Muscle of leg (tissue), 3 donors: ENCODE measurements at regions not wholly inside any gene's neighbourhood (a gene's known extent, or its start where the extent isn't known, plus 50 kb on each side); places are given as distances from the start of the nearest gene placed in this dataset.

Experiments used
- DNase-seq: peaks from one replicate; pipeline ENCODE4 v3.0.0; 2013
- H3K27ac ChIP-seq: one replicate; pipeline ENCODE4 v1.5.1; 2013; ENCODE audit warnings: mild to moderate bottlenecking, low read length, control low read depth
- H3K27me3 ChIP-seq: one replicate; pipeline ENCODE4 v1.6.1; 2013; ENCODE audit warnings: low read length; ENCODE audit not compliant: control insufficient read depth, insufficient read depth
- H3K36me3 ChIP-seq: one replicate; pipeline ENCODE4 v1.6.1; 2013; ENCODE audit warnings: low read length; ENCODE audit not compliant: control insufficient read depth, insufficient read depth
- H3K4me1 ChIP-seq: one replicate; pipeline ENCODE4 v1.6.1; 2013; ENCODE audit warnings: low read length; ENCODE audit not compliant: control insufficient read depth, insufficient read depth
- H3K4me3 ChIP-seq: one replicate; pipeline ENCODE4 v1.5.1; 2013; ENCODE audit warnings: low read length, control low read depth
- H3K9me3 ChIP-seq: replicated peaks from 2 replicates; pipeline ENCODE4 v1.6.1; 2013; ENCODE audit warnings: low read depth, low read length; ENCODE audit not compliant: control insufficient read depth
- WGBS: methylation state at CpG from one replicate; pipeline ENCODE4 v1.1.5; 2013; ENCODE audit warnings: missing lambda C conversion rate; ENCODE audit not compliant: insufficient coverage; 5-methylcytosine and 5-hydroxymethylcytosine counted together

DNA sequence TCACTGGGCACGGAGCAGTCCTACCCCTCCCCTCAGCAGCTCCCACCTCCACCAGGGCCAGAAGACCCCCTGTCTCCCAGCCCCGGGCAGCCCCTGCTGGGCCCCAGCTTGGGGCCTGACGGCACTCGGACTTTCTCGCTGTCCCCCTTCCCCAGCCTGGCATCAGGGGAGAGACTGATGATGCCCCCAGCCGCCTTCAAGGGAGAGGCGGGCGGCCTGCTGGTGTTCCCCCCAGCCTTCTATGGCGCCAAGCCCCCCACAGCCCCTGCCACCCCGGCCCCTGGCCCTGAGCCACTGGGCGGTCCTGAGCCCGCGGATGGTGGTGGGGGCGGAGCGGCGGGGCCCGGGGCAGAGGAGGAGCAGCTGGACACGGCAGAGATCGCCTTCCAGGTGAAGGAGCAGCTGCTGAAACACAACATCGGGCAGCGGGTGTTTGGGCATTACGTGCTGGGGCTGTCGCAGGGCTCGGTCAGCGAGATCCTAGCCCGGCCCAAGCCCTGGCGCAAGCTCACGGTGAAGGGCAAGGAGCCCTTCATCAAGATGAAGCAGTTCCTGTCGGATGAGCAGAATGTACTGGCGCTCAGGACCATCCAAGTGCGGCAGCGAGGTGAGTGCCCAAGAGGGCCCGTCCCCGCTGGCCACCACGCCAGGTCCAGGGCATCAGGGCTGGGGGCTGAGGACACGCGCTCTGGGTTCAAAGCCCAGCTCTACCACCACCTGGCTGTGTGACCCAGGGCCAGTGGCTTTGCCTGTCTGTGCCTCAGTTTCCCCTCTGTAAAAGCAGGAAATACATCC lies 58.6 kb downstream of the PHETA1 start:
- Histone ChIP-seq H3K9me3 (peaks cover 12% of the 10 kb centered on the region), H3K36me3 (no peaks in the 10 kb centered on the region), H3K27ac (no peak overlapping the region), H3K4me1 (no peaks in the 10 kb centered on the region), H3K4me3 (no peak overlapping the region), H3K27me3 (peaks cover 3% of the 10 kb centered on the region)
- no peak for DNase-seq
- WGBS: 69% methylated on average over 32 of the region's 37 CpGs

DNA sequence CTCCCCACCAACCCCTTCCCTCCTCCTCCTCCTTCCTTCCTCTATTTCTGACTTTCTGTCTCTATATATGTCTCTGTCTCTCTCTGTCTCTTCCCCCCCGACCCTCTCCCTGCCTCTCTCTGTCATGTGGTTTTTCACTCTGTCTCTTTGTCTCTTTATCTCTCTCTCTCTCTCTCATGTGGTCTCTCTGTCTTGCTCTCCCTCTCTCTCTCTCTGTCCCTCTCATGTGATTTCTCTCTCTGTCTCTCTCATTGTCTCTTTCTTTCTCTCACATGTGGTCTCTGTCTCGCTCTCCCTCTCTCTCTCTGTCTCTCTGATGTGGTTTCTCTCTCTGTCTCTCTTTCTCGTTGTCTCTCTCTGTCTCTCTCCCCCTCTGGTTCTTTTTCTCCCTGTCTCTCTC lies 59.3 kb downstream of the PHETA1 start:
- Histone ChIP-seq H3K4me3 (no peak overlapping the region), H3K4me1 (no peaks in the 10 kb centered on the region), H3K36me3 (no peaks in the 10 kb centered on the region), H3K9me3 (peaks cover 19% of the 10 kb centered on the region), H3K27me3 (peaks cover 3% of the 10 kb centered on the region), H3K27ac (no peak overlapping the region)
- WGBS: 58% methylated on average over 2 of the region's 3 CpGs
- DNase-seq: no peak

DNA sequence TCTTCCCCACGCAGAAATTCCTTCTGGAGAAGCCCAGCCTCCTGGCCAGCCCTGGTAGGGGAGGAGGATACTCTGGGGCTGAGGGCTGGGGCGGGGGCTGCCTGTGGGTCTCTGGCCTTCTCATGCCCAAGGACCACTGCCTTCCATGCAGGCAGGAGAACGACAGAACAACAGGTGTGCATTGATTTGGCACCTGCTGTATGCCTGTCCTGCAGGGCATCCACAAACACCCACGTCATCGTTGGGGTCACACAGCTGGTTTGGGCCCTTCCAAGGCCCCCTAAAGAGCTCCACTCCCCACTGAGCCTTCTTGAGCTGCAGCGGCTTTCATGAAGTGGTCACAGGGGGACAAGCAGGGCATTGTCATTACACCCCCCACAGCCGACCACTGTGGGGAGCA lies 60.4 kb downstream of the PHETA1 start:
- Histone ChIP-seq H3K4me3 (no peak overlapping the region), H3K9me3 (peaks cover 27% of the 10 kb centered on the region), H3K4me1 (no peaks in the 10 kb centered on the region), H3K27me3 (peaks cover 3% of the 10 kb centered on the region), H3K36me3 (no peaks in the 10 kb centered on the region), H3K27ac (no peak overlapping the region)
- WGBS: 75% methylated on average over 4 of the region's 7 CpGs
- no peak for DNase-seq

DNA sequence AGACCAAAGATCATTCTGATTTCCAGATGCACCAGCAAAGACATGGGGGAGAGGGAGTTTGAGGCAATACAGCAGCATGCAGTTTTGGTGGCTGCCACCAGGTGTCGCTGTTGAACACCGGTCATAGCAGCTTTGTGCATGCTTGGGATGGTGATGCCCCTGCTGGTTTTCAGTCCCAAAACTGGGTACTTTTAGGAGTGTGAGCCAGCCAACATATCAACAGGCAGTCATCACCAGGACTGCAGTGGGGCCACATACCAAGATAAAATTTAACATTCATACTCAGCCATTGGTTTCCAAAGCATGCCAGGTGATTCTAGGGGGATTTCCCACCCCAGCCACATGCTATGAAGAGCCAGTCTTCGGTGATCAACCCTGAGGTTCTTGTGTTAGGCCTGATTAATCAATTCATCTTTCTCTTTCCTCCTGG lies 64.2 kb downstream of the PHETA1 start:
- Histone ChIP-seq H3K36me3 (no peaks in the 10 kb centered on the region), H3K4me1 (no peaks in the 10 kb centered on the region), H3K4me3 (no peak overlapping the region), H3K27ac (no peak overlapping the region), H3K27me3 (peaks cover 3% of the 10 kb centered on the region), H3K9me3 (peaks cover 27% of the 10 kb centered on the region)
- 54% methylated on average over 3 of the region's 3 CpGs for WGBS
- no peak for DNase-seq

DNA sequence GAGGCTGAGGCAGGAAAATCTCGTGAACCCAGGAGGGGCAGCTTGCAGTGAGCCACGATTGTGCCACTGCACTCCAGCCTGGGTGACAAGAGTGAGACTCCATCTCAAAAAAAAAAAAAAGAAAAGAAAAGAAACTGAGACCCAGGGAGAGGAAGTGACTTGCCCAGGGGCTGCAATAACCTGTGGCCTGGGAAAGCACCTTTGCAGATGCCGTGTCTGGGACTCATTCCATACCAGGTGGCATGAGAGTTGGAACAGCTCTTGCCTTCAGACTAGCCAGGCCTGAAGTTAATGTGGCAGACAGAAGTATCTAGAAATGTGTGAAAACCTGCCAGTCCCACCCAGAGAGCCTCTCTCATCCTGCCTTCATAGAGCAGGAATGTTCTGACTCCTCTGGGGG lies 65.4 kb downstream of the PHETA1 start:
- peaks cover 27% of the 10 kb centered on the region for H3K9me3 ChIP-seq
- no peaks in the 10 kb centered on the region for H3K4me1 ChIP-seq
- H3K27ac ChIP-seq: no peak overlapping the region
- DNase-seq: no peak
- no peak overlapping the region for H3K4me3 ChIP-seq
- H3K27me3 ChIP-seq: peaks cover 3% of the 10 kb centered on the region
- WGBS: 88% methylated on average over 1 of the region's 3 CpGs
- no peaks in the 10 kb centered on the region for H3K36me3 ChIP-seq

DNA sequence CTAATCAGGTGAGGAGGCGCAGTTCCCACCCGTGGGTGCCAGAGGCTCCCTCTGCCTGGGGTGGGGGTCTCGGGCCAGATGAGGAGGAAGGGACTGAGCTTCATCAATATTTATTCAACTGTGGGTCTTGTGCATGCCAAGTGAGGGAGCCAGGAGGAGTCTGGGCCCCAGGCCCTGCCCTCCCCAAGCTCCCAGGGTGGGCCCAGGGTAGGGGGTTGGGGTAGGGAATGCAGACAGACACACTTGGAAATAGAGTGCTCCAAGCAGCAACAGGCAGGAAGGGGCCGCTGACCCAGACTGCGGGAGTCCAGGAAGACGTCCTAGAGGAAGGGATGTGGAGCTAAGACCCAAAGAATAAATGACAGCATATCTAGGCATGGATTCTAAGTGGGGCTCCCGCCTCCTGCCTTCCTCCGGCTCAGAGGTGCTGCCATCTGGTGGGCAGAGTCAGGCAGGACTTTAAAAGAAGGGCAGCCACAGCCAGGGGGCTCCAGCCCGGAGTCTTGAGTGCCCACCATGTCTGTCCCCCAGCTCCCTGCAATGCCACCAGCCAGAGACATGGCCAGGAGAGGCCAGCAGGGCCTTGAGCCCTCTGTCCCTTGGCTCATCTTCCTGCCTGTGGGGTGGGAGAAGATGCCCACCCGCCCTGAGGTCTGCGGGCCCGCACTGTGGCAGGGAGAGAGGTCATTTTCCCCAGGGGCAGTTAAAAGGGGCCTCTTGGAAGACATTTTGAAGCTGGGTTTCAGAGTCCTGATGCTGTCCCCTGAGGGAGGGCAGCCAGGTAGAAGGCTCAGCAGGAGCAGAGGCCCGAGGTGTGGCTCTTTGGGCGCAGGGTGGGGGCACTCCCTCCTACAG lies 70.1 kb downstream of the PHETA1 start:
- Histone ChIP-seq H3K27ac (no peak overlapping the region), H3K9me3 (peaks cover under 1% of the 10 kb centered on the region), H3K4me3 (no peak overlapping the region), H3K4me1 (no peaks in the 10 kb centered on the region), H3K27me3 (peaks cover 3% of the 10 kb centered on the region), H3K36me3 (no peaks in the 10 kb centered on the region)
- WGBS: 30% methylated on average over 9 of the region's 14 CpGs
- DNase-seq: peak; percentile 65

DNA sequence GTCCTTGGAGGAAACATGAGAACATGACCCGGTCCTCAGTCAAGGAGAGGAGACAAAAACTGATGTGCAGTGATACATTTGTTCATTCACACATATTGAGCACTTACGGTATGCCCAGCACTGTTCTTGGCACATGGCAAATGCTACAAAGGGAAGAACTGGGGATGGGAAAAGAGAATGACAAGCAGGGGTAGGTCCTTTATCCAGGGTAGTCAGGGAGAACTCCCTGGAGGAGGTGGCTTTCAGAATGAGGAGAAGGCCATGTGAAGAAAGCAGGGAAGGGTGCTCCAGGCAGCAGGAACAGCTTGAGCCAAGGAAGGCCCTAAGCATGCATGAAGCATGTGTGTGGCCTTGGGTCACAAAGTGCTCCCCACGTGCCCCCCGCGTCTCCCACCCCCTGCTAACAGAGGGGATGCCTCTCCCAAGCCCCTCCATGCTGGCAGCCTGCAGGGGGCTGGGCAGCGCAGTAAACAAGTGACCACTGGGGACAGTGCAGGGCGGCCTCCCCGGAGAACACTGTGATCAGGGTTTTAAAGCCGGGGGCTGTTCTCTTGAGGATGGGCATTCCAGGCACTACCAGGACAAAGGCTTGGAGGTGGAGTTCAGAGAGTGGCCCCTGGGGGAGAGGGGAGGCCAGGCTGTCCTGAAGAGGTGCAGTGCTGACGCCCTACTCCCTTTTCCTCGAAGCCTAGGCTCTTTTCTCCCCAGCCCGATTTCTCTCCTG lies 71.0 kb downstream of the PHETA1 start:
- Histone ChIP-seq H3K27ac (no peak overlapping the region), H3K4me3 (no peak overlapping the region), H3K27me3 (peaks cover 3% of the 10 kb centered on the region), H3K36me3 (no peaks in the 10 kb centered on the region), H3K9me3 (no peaks in the 10 kb centered on the region), H3K4me1 (no peaks in the 10 kb centered on the region)
- WGBS: 67% methylated on average over 5 of the region's 12 CpGs
- DNase-seq: no peak

DNA sequence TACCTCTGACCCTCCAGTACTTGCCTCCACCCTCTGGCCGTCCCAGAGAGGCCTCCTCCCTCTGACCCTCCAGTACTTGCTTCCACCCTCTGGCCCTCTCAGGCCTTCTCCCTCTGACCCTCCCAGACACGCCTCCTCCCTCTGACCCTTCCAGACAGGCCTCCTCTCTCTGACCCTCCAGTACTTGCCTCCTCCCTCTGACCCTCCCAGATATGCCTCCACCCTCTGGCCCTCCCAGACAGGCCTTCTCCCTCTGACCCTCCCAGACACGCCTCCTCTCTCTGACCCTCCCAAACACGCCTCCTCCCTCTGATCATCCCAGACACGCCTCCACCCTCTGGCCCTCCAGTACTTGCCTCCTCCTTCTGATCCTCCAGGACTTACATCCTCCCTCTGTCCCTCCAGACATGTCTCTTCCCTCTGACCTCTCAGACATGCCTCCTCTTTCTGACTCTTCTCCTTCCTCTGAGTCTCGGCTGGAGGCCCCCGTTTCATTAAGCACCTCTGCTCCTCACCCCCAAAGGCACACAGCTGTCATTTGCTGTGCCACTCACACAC lies 71.9 kb downstream of the PHETA1 start:
- WGBS: 90% methylated on average over 7 of the region's 7 CpGs
- no peak for DNase-seq
- H3K27me3 ChIP-seq: peaks cover 3% of the 10 kb centered on the region

DNA sequence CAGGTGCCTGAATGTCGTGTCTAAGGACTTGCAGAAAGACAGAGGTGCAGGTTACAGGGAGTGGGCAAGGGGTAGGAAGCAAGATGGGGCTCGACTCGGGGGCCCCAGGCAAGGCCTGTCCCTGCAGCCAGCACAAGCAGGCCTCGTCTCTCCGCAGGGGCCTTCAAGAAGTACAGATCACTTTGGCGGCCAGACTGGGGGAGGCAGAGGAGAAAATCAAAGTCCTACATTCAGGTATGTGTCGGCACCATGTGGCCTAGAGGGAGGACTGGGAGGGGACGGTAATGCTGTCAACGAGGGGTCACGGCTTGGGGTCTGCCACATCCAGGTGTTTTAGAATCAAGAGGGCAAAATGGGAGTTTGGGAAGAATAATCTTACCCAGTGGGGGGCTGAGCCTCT lies 73.7 kb downstream of the PHETA1 start:
- WGBS: 52% methylated on average over 10 of the region's 10 CpGs
- DNase-seq: no peak
- no peak overlapping the region for H3K27ac ChIP-seq
- H3K9me3 ChIP-seq: peaks cover 3% of the 10 kb centered on the region
- H3K4me1 ChIP-seq: no peaks in the 10 kb centered on the region
- no peak overlapping the region for H3K4me3 ChIP-seq
- H3K27me3 ChIP-seq: peaks cover 2% of the 10 kb centered on the region
- no peaks in the 10 kb centered on the region for H3K36me3 ChIP-seq

More for the DNA sequence above, 71.9 kb downstream of the PHETA1 start:
- Histone ChIP-seq H3K36me3 (no peaks in the 10 kb centered on the region), H3K4me1 (no peaks in the 10 kb centered on the region), H3K4me3 (no peak overlapping the region), H3K27ac (no peak overlapping the region), H3K9me3 (peaks cover 2% of the 10 kb centered on the region)
